HT1080 (cell line): ENCODE measurements at regions not wholly inside any gene's neighbourhood (a gene's known extent, or its start where the extent isn't known, plus 50 kb on each side); places are given as distances from the start of the nearest gene placed in this dataset.
"Not testable (repeated sequence)": the region's sequence is repeated elsewhere in the genome, so short reads cannot be mapped to it uniquely, and the experiment has no call there.

ENCODE experiments used
- DNase-seq: peaks from one replicate; pipeline ENCODE4 v3.0.0-alpha.2; 2015; ENCODE audit warnings: low read depth

- no peak for DNase-seq
These were observed 83.8 kb upstream of the PPM1B start for GRCh38 chr2:44084850-44085249.

- no peak for DNase-seq
These were observed 82.0 kb upstream of the PPM1B start for GRCh38 chr2:44086629-44087028.

- peak; percentile 74 for DNase-seq
These were observed 81.5 kb upstream of the PPM1B start for GRCh38 chr2:44087036-44087713.

GRCh38 chr2:44087714-44088092 is 81.0 kb upstream of the PPM1B start:
- no peak for DNase-seq

GRCh38 chr2:44092519-44092918 is 76.2 kb upstream of the PPM1B start:
- DNase-seq, result not testable (repeated sequence)

- DNase-seq, result no peak
These were observed 74.7 kb upstream of the PPM1B start for GRCh38 chr2:44093970-44094369.

- DNase-seq, result no peak
These were observed 71.3 kb upstream of the PPM1B start for GRCh38 chr2:44097322-44097907.

- DNase-seq, result no peak
These were observed 70.6 kb upstream of the PPM1B start for GRCh38 chr2:44098050-44098449.

- DNase-seq, result no peak
These were observed 69.8 kb upstream of the PPM1B start for GRCh38 chr2:44098891-44099290.

- peak; percentile 96 for DNase-seq
These were observed 68.3 kb upstream of the PPM1B start for GRCh38 chr2:44100351-44100750.

- DNase-seq, result no peak
These were observed 67.4 kb upstream of the PPM1B start for GRCh38 chr2:44101246-44101645.

- no peak for DNase-seq
These were observed 65.7 kb upstream of the PPM1B start for GRCh38 chr2:44102790-44103562.

- DNase-seq, result no peak
These were observed 65.0 kb upstream of the PPM1B start for GRCh38 chr2:44103639-44104038.

GRCh38 chr2:44104855-44105271 is 63.8 kb upstream of the PPM1B start:
- DNase-seq, result no peak

- DNase-seq, result not testable (repeated sequence)
These were observed 62.2 kb upstream of the PPM1B start for GRCh38 chr2:44106509-44106908.

- no peak for DNase-seq
These were observed 61.5 kb upstream of the PPM1B start for GRCh38 chr2:44107086-44107740.

GRCh38 chr2:44107974-44108373 is 60.7 kb upstream of the PPM1B start:
- no peak for DNase-seq

GRCh38 chr2:44109166-44109565 is 59.5 kb upstream of the PPM1B start:
- no peak for DNase-seq

GRCh38 chr2:44110444-44110843 is 58.2 kb upstream of the PPM1B start:
- no peak for DNase-seq

- DNase-seq, result no peak
These were observed 56.6 kb upstream of the PPM1B start for GRCh38 chr2:44112096-44112495.

GRCh38 chr2:44116319-44116718 is 52.4 kb upstream of the PPM1B start:
- no peak for DNase-seq

- DNase-seq, result peak; percentile 71
These were observed 50.4 kb upstream of the PPM1B start for GRCh38 chr2:44118257-44118656.
